ENCODE measurements at regions not wholly inside any gene's neighbourhood (a gene's known extent, or its start where the extent isn't known, plus 50 kb on each side); places are given as distances from the start of the nearest gene placed in this dataset.

GRCh38 chr3:74529145-74529544, 85.3 kb downstream of the CNTN3 start:
- no peaks in the 10 kb centered on the region for H3K9me3 ChIP-seq (ENCODE audit: control insufficient read depth, insufficient read depth, low read length)
- no peaks in the 10 kb centered on the region for H3K36me3 ChIP-seq (ENCODE audit: control insufficient read depth, low read length)
- H3K4me2 ChIP-seq (ENCODE audit: low read length), result no peak overlapping the region
- H3K4me1 ChIP-seq (ENCODE audit: control insufficient read depth, low read length), result no peaks in the 10 kb centered on the region
- H3K79me2 ChIP-seq (ENCODE audit: control insufficient read depth, low read length), result no peaks in the 10 kb centered on the region
- H3K4me3 ChIP-seq (ENCODE audit: low read length), result no peak overlapping the region
- no peaks in the 10 kb centered on the region for H3K9me2 ChIP-seq (replicated peaks; ENCODE audit: control insufficient read depth, low read length)
- TF ChIP-seq EZH2phosphoT487 (IDR thresholded peaks at IDR 0.05; ENCODE audit: borderline replicate concordance, low read length) (no peak), CTCF (IDR thresholded peaks at IDR 0.05; ENCODE audit: low read depth, low read length, poor library complexity, severe bottlenecking) (no peak)
- H4K20me1 ChIP-seq (ENCODE audit: control insufficient read depth, insufficient read depth, low read depth, low read length), result no peaks in the 10 kb centered on the region
- H3F3A ChIP-seq (ENCODE audit: control insufficient read depth, insufficient read depth), result no peaks in the 10 kb centered on the region
- no peaks in the 10 kb centered on the region for H3K27me3 ChIP-seq (ENCODE audit: control insufficient read depth, low read length)
- H3K27ac ChIP-seq (ENCODE audit: low read depth, low read length), result no peak overlapping the region

- TF ChIP-seq EZH2phosphoT487 (IDR thresholded peaks at IDR 0.05; ENCODE audit: borderline replicate concordance, low read length), result no peak
- TF ChIP-seq CTCF (IDR thresholded peaks at IDR 0.05; ENCODE audit: low read depth, low read length, poor library complexity, severe bottlenecking), result no peak
- Histone ChIP-seq H4K20me1 (ENCODE audit: control insufficient read depth, insufficient read depth, low read depth, low read length) (no peaks in the 10 kb centered on the region), H3K4me1 (ENCODE audit: control insufficient read depth, low read length) (no peaks in the 10 kb centered on the region), H3K4me3 (ENCODE audit: low read length) (no peak overlapping the region), H3K27ac (ENCODE audit: low read depth, low read length) (no peak overlapping the region), H3K36me3 (ENCODE audit: control insufficient read depth, low read length) (no peaks in the 10 kb centered on the region), H3K4me2 (ENCODE audit: low read length) (no peak overlapping the region), H3K9me2 (replicated peaks; ENCODE audit: control insufficient read depth, low read length) (no peaks in the 10 kb centered on the region), H3K79me2 (ENCODE audit: control insufficient read depth, low read length) (no peaks in the 10 kb centered on the region), H3K27me3 (ENCODE audit: control insufficient read depth, low read length) (no peaks in the 10 kb centered on the region), H3F3A (ENCODE audit: control insufficient read depth, insufficient read depth) (no peaks in the 10 kb centered on the region), H3K9me3 (ENCODE audit: control insufficient read depth, insufficient read depth, low read length) (no peaks in the 10 kb centered on the region)
Measured at GRCh38 chr3:74527566-74527965, 86.9 kb downstream of the CNTN3 start.

GRCh38 chr3:74523811-74524210, 90.6 kb downstream of the CNTN3 start:
- H3K36me3 ChIP-seq (ENCODE audit: control insufficient read depth, low read length), result no peaks in the 10 kb centered on the region
- TF ChIP-seq EZH2phosphoT487 (IDR thresholded peaks at IDR 0.05; ENCODE audit: borderline replicate concordance, low read length) (no peak), CTCF (IDR thresholded peaks at IDR 0.05; ENCODE audit: low read depth, low read length, poor library complexity, severe bottlenecking) (no peak)
- H3K9me3 ChIP-seq (ENCODE audit: control insufficient read depth, insufficient read depth, low read length), result no peaks in the 10 kb centered on the region
- H4K20me1 ChIP-seq (ENCODE audit: control insufficient read depth, insufficient read depth, low read depth, low read length), result no peaks in the 10 kb centered on the region
- no peaks in the 10 kb centered on the region for H3K79me2 ChIP-seq (ENCODE audit: control insufficient read depth, low read length)
- no peak overlapping the region for H3K27ac ChIP-seq (ENCODE audit: low read depth, low read length)
- no peak overlapping the region for H3K4me2 ChIP-seq (ENCODE audit: low read length)
- H3K9me2 ChIP-seq (replicated peaks; ENCODE audit: control insufficient read depth, low read length), result no peaks in the 10 kb centered on the region
- no peaks in the 10 kb centered on the region for H3F3A ChIP-seq (ENCODE audit: control insufficient read depth, insufficient read depth)
- no peaks in the 10 kb centered on the region for H3K4me1 ChIP-seq (ENCODE audit: control insufficient read depth, low read length)
- H3K4me3 ChIP-seq (ENCODE audit: low read length), result no peak overlapping the region
- H3K27me3 ChIP-seq (ENCODE audit: control insufficient read depth, low read length), result no peaks in the 10 kb centered on the region

GRCh38 chr3:74520895-74521294, 93.6 kb downstream of the CNTN3 start:
- H3F3A ChIP-seq (ENCODE audit: control insufficient read depth, insufficient read depth), result no peaks in the 10 kb centered on the region
- no peaks in the 10 kb centered on the region for H3K36me3 ChIP-seq (ENCODE audit: control insufficient read depth, low read length)
- no peak overlapping the region for H3K4me3 ChIP-seq (ENCODE audit: low read length)
- no peak for TF ChIP-seq CTCF (IDR thresholded peaks at IDR 0.05; ENCODE audit: low read depth, low read length, poor library complexity, severe bottlenecking)
- no peak for TF ChIP-seq EZH2phosphoT487 (IDR thresholded peaks at IDR 0.05; ENCODE audit: borderline replicate concordance, low read length)
- no peak overlapping the region for H3K4me2 ChIP-seq (ENCODE audit: low read length)
- H3K27ac ChIP-seq (ENCODE audit: low read depth, low read length), result no peak overlapping the region
- no peaks in the 10 kb centered on the region for H3K27me3 ChIP-seq (ENCODE audit: control insufficient read depth, low read length)
- no peaks in the 10 kb centered on the region for H3K79me2 ChIP-seq (ENCODE audit: control insufficient read depth, low read length)
- no peaks in the 10 kb centered on the region for H4K20me1 ChIP-seq (ENCODE audit: control insufficient read depth, insufficient read depth, low read depth, low read length)
- no peaks in the 10 kb centered on the region for H3K4me1 ChIP-seq (ENCODE audit: control insufficient read depth, low read length)
- no peaks in the 10 kb centered on the region for H3K9me2 ChIP-seq (replicated peaks; ENCODE audit: control insufficient read depth, low read length)
- no peaks in the 10 kb centered on the region for H3K9me3 ChIP-seq (ENCODE audit: control insufficient read depth, insufficient read depth, low read length)
